ENCODE measurements at regions not wholly inside any gene's neighbourhood (a gene's known extent, or its start where the extent isn't known, plus 50 kb on each side); places are given as distances from the start of the nearest gene placed in this dataset.

DNA sequence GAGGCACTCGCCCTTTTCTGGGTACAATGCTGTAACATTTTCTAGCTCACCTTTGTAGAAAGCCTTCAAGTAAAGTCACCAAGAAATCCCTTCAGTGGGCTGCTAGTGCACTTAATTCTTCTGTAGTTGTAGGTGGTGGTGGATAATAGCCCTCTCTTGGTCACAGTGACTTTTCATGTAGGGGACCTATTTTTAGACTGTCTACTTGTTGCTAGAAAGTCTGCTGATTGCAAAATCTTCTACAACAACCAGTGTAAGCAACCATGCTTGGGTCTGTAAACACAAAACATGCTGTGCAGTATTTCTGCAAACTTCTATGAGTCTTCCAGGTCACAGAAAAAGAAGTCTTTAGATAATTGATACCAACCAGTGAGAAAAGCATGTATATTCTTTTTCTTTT, 55.6 kb downstream of the PBDC1 start:
- no peak overlapping the region for H3K27ac Mint-ChIP-seq
- no peaks in the 10 kb centered on the region for H3K27me3 Mint-ChIP-seq
- H3K4me3 Mint-ChIP-seq = no peak overlapping the region
- H3K36me3 Mint-ChIP-seq = no peaks in the 10 kb centered on the region
- no peaks in the 10 kb centered on the region for H3K9me3 Mint-ChIP-seq
- DNase-seq = no peak
- H3K4me1 Mint-ChIP-seq = no peaks in the 10 kb centered on the region

GRCh38 chrX:76248901-76249300, 76.0 kb downstream of the PBDC1 start:
- H3K4me3 Mint-ChIP-seq = no peak overlapping the region
- no peaks in the 10 kb centered on the region for H3K36me3 Mint-ChIP-seq
- H3K9me3 Mint-ChIP-seq = no peaks in the 10 kb centered on the region
- peaks cover 2% of the 10 kb centered on the region for H3K4me1 Mint-ChIP-seq
- no peak for DNase-seq
- no peak overlapping the region for H3K27ac Mint-ChIP-seq
- no peaks in the 10 kb centered on the region for H3K27me3 Mint-ChIP-seq

DNA sequence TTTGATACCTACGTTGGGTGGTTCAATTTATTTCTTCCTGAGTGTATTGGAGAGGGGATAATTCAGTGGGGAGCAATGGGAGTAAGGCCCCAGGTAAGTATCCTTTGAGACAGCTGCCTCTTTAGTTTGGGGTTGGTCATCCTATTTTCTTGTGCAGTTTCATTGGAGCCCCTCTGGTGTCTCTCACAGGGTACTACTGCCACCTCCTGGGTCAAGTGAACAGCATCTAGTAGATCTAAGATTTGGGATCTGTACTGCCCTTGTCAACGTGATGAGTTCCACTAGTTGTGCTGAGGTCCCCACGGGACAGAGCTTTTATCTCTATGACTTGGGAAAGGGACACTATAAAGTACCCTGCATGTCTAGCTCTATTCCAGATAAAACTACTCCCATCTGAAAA, 80.6 kb downstream of the PBDC1 start:
- peaks cover 2% of the 10 kb centered on the region for H3K4me1 Mint-ChIP-seq
- peak; percentile 20 for DNase-seq
- no peak overlapping the region for H3K27ac Mint-ChIP-seq
- H3K4me3 Mint-ChIP-seq = no peak overlapping the region
- H3K27me3 Mint-ChIP-seq = no peaks in the 10 kb centered on the region
- no peaks in the 10 kb centered on the region for H3K36me3 Mint-ChIP-seq
- H3K9me3 Mint-ChIP-seq = no peaks in the 10 kb centered on the region

- Mint-ChIP-seq H3K4me1 (no peaks in the 10 kb centered on the region), H3K36me3 (no peaks in the 10 kb centered on the region), H3K9me3 (peaks cover 1% of the 10 kb centered on the region), H3K27ac (no peak overlapping the region), H3K27me3 (peaks cover 3% of the 10 kb centered on the region), H3K4me3 (no peak overlapping the region)
- peak; percentile 2 for DNase-seq
Measured at GRCh38 chrX:76279007-76279406, 106.1 kb downstream of the PBDC1 start.
